K562 (cell line): ENCODE measurements at regions not wholly inside any gene's neighbourhood (a gene's known extent, or its start where the extent isn't known, plus 50 kb on each side); places are given as distances from the start of the nearest gene placed in this dataset.

Experiments used
- ATAC-seq: fragments of 200-7000 bp; cut with Tn5 transposase; 3 replicates; pipeline ENCODE4 v1.9.1; 2020; ENCODE audit warnings: moderate library complexity
- BruUV-seq: library from RNA; stranded (reverse); fragments of 400-500 nt; replicated peaks from 2 replicates; lab custom pipeline; 2021; lab: Mats Ljungman, UMichigan
- CTCF ChIA-PET: fragments of 300-600 bp; formaldehyde crosslinking; extraction: SDS; loops from one replicate; lab custom pipeline; 2021; ENCODE audit warnings: low intra/inter-chr PET ratio; lab: Yijun Ruan, JAX
- POLR2A ChIA-PET: fragments of 300-600, 350-650 bp; sonication (Branson Sonifier 250); formaldehyde crosslinking; extraction: SDS; loops from one replicate; lab custom pipeline; 2021; ENCODE audit warnings: antibody characterized with exemption, inconsistent platforms; lab: Yijun Ruan, JAX
- DNase-seq, 4 experiments: peaks; one replicate each; pipeline versions ENCODE4 v3.0.0 to v3.0.0-alpha.2; 2011 to 2018; ENCODE audit warnings: low spot score in 3 of 4, mixed read lengths in 3 of 4; ENCODE audit errors: extremely low read depth in 1 of 4
- FAIRE-seq: peaks from 2 replicates; lab custom pipeline; 2011; peaks lifted over from hg19 to GRCh38; lab: Jason Lieb, UNC
- H2AFZ ChIP-seq: 2 replicates; pipeline ENCODE4 v1.6.0; 2011; ENCODE audit warnings: low read depth, low read length, control low read depth, inconsistent platforms
- H3K27ac ChIP-seq: fragments of 200-600 bp; 3 replicates; pipeline ENCODE4 v1.8.0; 2011; ENCODE audit warnings: low read depth, mild to moderate bottlenecking, control low read depth, inconsistent platforms, low read length, moderate library complexity, mixed read lengths; ENCODE audit errors: extremely low read depth
- H3K27me3 ChIP-seq, 2 experiments: fragments of 300-600 bp in 1 of 2; 2 replicates in 1 of 2; 3 replicates in 1 of 2; pipeline versions ENCODE4 v1.6.0 to v1.8.0; 2011; ENCODE audit warnings: inconsistent platforms in 2 of 2, low read length in 2 of 2, mild to moderate bottlenecking in 1 of 2, mixed read lengths in 1 of 2, moderate library complexity in 1 of 2; ENCODE audit not compliant: control insufficient read depth in 2 of 2, insufficient read depth in 2 of 2
- H3K36me3 ChIP-seq: fragments of 300-600 bp; 3 replicates; pipeline ENCODE4 v1.8.0; 2011; ENCODE audit warnings: mild to moderate bottlenecking, low read length, inconsistent platforms; ENCODE audit not compliant: control insufficient read depth, insufficient read depth
- H3K4me1 ChIP-seq, 2 experiments: fragments of 200-600 bp in 1 of 2; replicated peaks in 1 of 2; 2 replicates in 1 of 2; 3 replicates in 1 of 2; pipeline versions ENCODE4 v1.5.1 to v1.8.0; 2011; ENCODE audit warnings: inconsistent platforms in 2 of 2, low read length in 2 of 2, mild to moderate bottlenecking in 1 of 2, mixed read lengths in 1 of 2, moderate library complexity in 1 of 2; ENCODE audit not compliant: control insufficient read depth in 2 of 2, insufficient read depth in 2 of 2
- H3K4me2 ChIP-seq: 2 replicates; pipeline ENCODE4 v1.6.1; 2011; ENCODE audit warnings: low read length, control low read depth, inconsistent platforms, mixed read lengths; ENCODE audit not compliant: insufficient read depth
- H3K4me3 ChIP-seq: fragments of 200-600 bp; sonication (generic), shearing (Covaris generic); 2 replicates; pipeline ENCODE4 v1.5.1; 2016; ENCODE audit warnings: control low read depth, inconsistent platforms
- H3K79me2 ChIP-seq: fragments of 200-600 bp; 3 replicates; pipeline ENCODE4 v1.8.0; 2011; ENCODE audit warnings: low read length, inconsistent platforms; ENCODE audit not compliant: control insufficient read depth, insufficient read depth
- H3K9ac ChIP-seq, 2 experiments: 2 replicates each; pipeline versions ENCODE4 v1.6.0 to v1.6.1; 2011; ENCODE audit warnings: low read depth in 2 of 2, low read length in 2 of 2, control low read depth in 1 of 2, inconsistent platforms in 1 of 2, mild to moderate bottlenecking in 1 of 2, mixed read lengths in 1 of 2; ENCODE audit not compliant: insufficient read depth in 1 of 2
- H3K9me1 ChIP-seq: one replicate; pipeline ENCODE4 v1.6.0; 2011; ENCODE audit warnings: inconsistent platforms, mild to moderate bottlenecking, low read length, moderate library complexity; ENCODE audit not compliant: control insufficient read depth, insufficient read depth
- H3K9me3 ChIP-seq: replicated peaks from 2 replicates; pipeline ENCODE4 v1.5.1; 2011; ENCODE audit warnings: low read depth, low read length, inconsistent platforms; ENCODE audit not compliant: control insufficient read depth, insufficient read depth
- H4K20me1 ChIP-seq: replicated peaks from 2 replicates; pipeline ENCODE4 v1.6.1; 2011; ENCODE audit warnings: low read length, inconsistent platforms, mixed read lengths; ENCODE audit not compliant: control insufficient read depth, insufficient read depth
- ARNT ChIP-seq, 2 experiments: fragments of 450-650 bp; IDR thresholded peaks; 2 replicates each; pipeline ENCODE4 v1.6.1; 2016; ENCODE audit warnings: mild to moderate bottlenecking in 1 of 2
- LCOR ChIP-seq: sonication (generic); formaldehyde crosslinking; IDR thresholded peaks from 2 replicates; pipeline ENCODE4 v1.8.0; 2022; ENCODE audit warnings: mild to moderate bottlenecking, missing genetic modification reagents
- RFX5 ChIP-seq: IDR thresholded peaks from 2 replicates; pipeline ENCODE4 v1.6.1; 2011; ENCODE audit warnings: low read depth, mild to moderate bottlenecking, improper control_type of control experiment, low read length
- SRF ChIP-seq, 2 experiments: fragments of 250-450, 450-650 bp in 1 of 2; sonication (Bioruptor Pico) in 1 of 2; sonication (generic) in 1 of 2; formaldehyde crosslinking; IDR thresholded peaks; 2 replicates each; pipeline versions ENCODE4 v1.5.0 to v1.5.1; 2020 to 2022; ENCODE audit warnings: mild to moderate bottlenecking in 1 of 2, missing genetic modification reagents in 1 of 2
- TARDBP ChIP-seq: fragments of 450-650 bp; IDR thresholded peaks from 2 replicates; pipeline ENCODE4 v1.6.1; 2016
- ZFP36 ChIP-seq: fragments of 150-350 bp; IDR thresholded peaks from 2 replicates; pipeline ENCODE4 v1.6.1; 2018; ENCODE audit warnings: low read length, low read depth; ENCODE audit not compliant: partially characterized antibody
- ZNF318 ChIP-seq, 2 experiments: fragments of 450-650 bp; IDR thresholded peaks; 2 replicates each; pipeline ENCODE4 v1.6.1; 2016; ENCODE audit warnings: mild to moderate bottlenecking in 2 of 2, borderline replicate concordance in 1 of 2, low read depth in 1 of 2, moderate library complexity in 1 of 2
- WGBS: fragments of 100-300 bp; shearing (Covaris generic); methylation state at CpG from one replicate; pipeline ENCODE4 v1.1.6; 2016; ENCODE audit warnings: low coverage, mixed read lengths; ENCODE audit not compliant: insufficient coverage; ENCODE audit errors: missing lambda C conversion rate; 5-methylcytosine and 5-hydroxymethylcytosine counted together
- in situ Hi-C: fragments of 300-500 bp; cut with MboI; formaldehyde crosslinking; loops from 4 replicates; pipeline ENCODE4 v1.15.0; 2018; ENCODE audit warnings: inconsistent platforms, mixed read lengths
- intact Hi-C: fragments of 100-400 bp; cut with micrococcal nuclease; formaldehyde crosslinking; loops from 2 replicates; pipeline ENCODE4 v1.14.2; 2022

GRCh38 chr13:61162106-61162505, 253.5 kb downstream of the PCDH20 start (continued):
- TF ChIP-seq ZNF318 (IDR thresholded peaks at IDR 0.05; ENCODE audit: borderline replicate concordance in 1 of 2, low read depth in 1 of 2) (no peak), SRF (CRISPR knock-in tag; IDR thresholded peaks at IDR 0.05) (no peak)

- Histone ChIP-seq H3K9ac (no peak overlapping the region), H3K9me1 (no peaks in the 10 kb centered on the region), H3K9me3 (no peaks in the 10 kb centered on the region), H2AFZ (no peak overlapping the region), H3K27ac (no peak overlapping the region), H3K4me3 (no peak overlapping the region), H3K79me2 (no peaks in the 10 kb centered on the region), H3K36me3 (no peaks in the 10 kb centered on the region), H3K4me1 (no peaks in the 10 kb centered on the region), H3K27me3 (no peaks in the 10 kb centered on the region), H3K4me2 (no peak overlapping the region), H4K20me1 (no peaks in the 10 kb centered on the region)
- no peak for DNase-seq
- WGBS: 0% methylated on average over 1 of the region's 1 CpG
- ChIA-PET POLR2A (no interaction called here), CTCF (no interaction called here)
- no peak for FAIRE-seq
- no peak for ATAC-seq
- intact Hi-C loops (no loop called here), in situ Hi-C loops (no loop called here)
- no TSS peak for BruUV-seq
- TF ChIP-seq ZFP36: no peak
- no peak for TF ChIP-seq TARDBP
- no peak for TF ChIP-seq LCOR (CRISPR knock-in tag)
- TF ChIP-seq ARNT (IDR thresholded peaks at IDR 0.05): no peak
- TF ChIP-seq RFX5: no peak
These were observed 258.9 kb downstream of the PCDH20 start for GRCh38 chr13:61156753-61157152.
